HG02759 (cell line): ENCODE measurements at regions not wholly inside any gene's neighbourhood (a gene's known extent, or its start where the extent isn't known, plus 50 kb on each side); places are given as distances from the start of the nearest gene placed in this dataset.
"Not testable (repeated sequence)": the region's sequence is repeated elsewhere in the genome, so short reads cannot be mapped to it uniquely, and the experiment has no call there.

Experiments
- ATAC-seq: cut with Tn5 transposase; IDR thresholded peaks from one replicate; pipeline ENCODE4 v1.9.1; 2021; ENCODE audit warnings: mild to moderate bottlenecking, moderate library complexity; ENCODE audit not compliant: unreplicated experiment

DNA sequence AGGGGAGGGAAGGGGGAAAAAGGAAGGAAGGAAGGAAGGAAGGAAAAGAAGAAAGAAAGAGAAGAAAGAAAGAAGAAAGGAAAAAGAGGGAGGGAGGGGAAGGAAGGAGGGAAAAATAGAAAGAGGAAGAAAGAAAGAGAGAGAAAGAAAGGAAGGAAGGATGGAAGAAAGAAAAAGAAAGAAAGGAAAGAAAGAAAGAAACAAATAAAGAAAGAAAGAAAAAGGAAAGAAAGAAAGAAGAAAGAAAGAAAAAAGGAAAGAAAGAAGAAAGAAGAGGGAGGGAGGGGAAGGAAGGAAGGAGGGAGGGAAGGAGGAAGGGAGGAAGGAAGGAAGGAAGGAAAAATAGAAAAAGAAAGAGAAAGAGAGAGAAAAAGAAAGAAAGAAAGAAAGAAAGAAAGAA is 315.8 kb upstream of the PIK3C3 start:
- no peak for ATAC-seq

DNA sequence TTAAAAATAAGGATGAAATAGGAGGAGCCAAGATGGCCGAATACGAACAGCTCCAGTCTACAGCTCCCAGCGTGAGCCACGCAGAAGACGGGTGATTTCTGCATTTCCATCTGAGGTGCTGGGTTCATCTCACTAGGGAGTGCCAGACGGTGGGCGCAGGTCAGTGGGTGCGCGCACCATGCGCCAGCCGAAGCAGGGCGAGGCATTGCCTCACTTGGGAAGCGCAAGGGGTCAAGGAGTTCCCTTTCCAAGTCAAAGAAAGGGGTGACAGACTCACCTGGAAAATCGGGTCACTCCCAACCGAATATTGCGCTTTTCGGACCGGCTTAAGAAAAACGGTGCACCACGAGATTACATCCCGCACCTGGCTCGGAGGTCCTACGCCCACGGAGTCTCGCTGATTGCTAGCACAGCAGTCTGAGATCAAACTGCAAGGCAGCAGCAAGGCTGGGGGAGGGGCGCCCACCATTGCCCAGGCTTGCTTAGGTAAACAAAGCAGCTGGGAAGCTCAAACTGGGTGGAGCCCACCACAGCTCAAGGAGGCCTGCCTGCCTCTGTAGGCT is 323.2 kb upstream of the PIK3C3 start:
- not testable (repeated sequence) for ATAC-seq

DNA sequence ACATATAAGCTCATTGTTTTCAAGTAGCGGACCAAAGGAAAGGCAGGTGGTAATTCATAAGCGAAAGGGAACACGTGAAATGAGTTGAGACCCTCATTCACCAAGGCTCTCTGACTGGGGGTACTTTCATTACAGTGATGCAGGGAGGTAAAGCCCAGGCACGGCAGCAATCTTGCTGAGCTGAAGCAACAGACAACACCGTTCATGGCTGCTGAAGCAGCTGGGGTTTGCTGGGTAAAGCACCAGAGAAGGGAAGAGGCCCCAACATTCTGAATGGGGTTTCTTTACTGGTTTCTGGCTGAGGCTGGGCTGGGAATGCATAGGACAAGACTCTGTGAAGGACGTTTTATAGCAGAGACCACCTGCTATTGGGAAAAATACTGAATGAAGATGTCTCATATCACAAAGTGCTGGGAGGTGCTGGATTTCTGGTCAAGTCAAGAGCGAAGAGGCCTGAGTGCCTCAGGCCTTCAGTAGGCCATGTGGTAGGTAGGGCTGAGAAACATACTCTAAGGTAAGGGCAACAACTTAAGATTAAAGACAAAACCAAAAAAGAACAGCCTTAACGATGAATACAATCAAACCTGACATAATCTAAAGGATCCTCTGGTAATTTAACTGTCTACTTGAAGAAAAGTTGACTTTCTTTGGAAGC is 324.7 kb upstream of the PIK3C3 start:
- no peak for ATAC-seq

DNA sequence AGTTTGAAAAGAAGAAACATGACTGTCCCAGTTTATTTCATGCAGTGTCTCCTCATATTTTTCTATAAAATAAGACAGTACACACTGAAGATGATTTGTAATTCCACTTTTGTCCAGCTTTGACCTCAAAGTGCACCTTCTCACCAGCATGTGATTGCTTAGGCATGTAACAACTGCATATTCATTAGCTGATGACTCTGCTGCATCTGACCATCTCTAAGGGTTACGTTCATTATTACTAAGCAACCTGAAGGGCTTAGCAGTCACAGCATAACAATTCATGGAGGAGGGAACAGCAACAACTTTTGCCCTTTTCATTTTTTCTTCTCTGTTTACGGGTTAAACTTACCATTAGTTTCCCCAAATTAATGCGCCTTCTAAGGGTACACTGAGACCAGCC is 330.6 kb upstream of the PIK3C3 start:
- no peak for ATAC-seq

DNA sequence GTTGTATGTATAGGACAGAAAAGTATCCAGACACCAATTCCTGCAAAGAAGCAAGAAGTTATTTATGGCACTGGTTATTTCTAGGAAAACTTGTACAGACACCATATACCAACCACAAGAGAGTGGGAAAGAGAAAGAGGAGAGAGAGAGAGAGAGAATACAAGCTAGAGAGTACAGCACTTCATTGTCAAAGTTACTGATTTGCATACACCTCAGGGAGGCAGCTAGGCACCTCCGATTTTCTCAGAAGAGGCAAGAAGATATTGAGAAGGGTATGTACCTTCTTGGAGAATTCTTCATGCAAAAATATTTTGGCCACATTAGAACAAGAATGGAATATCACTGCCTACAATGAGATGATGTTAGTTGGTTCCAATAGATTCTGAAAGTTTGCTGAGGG is 333.9 kb upstream of the PIK3C3 start:
- no peak for ATAC-seq

DNA sequence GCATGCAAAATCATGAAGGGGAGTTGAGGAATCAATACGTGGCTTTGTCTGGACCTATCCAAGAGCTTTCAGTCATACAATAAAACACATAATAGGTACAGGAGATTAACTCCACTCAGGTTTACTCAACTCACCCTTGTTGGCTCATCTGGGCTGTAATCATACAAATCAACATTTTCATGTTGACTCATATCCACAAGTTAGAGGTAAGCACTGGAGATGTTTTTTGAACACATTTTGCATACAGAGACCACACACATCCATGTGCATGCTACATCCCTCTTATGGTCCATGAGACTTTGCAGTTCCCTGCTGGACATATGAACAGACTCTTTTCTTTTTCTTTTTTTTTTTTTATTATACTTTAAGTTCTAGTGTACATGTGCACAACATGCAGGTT is 336.9 kb upstream of the PIK3C3 start:
- no peak for ATAC-seq

DNA sequence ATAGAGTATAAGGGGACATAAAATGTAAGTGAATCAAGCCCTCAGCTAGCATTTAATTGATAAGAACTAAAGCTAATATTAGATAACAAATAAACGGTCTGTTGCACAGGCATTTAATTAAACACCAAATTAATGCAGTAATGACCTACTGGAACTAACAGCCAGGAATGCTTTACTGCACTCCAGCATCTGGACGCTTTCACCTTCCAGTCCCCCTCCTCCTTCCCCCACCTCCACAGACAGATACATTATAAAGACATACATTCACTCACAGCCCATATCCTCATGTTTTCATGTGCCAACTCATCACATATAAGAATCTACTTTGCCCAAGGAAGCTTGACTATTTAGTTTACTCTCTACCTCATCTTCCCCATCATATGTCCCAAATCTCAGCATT is 337.4 kb upstream of the PIK3C3 start:
- no peak for ATAC-seq

DNA sequence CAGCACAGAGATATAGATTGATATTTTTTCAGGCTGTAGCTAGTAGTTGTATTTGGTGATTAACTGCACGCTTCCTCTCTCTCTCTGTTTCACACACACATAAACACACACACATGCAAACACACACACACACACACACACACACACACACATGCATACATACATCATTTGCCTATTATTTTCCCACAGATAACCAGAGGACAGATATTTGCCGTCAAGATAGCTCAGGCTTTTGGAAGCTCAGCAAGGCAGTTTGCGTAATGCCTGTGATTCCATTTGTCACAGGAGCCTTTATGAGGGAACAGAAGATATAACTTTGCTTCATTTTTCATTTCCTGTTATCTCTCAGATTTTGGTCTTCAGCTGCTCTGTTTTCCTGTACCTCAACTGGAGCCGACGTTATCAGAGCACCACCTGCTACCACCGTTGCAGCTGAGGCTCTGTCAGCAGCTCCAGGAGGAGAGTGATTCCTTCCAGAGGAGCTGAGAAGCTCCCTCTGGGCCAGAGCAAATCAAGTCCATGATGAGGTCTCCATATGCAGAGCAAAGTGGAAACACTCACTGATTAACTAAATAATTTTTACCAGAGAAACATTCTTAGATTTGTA is 341.9 kb upstream of the PIK3C3 start:
- no peak for ATAC-seq

DNA sequence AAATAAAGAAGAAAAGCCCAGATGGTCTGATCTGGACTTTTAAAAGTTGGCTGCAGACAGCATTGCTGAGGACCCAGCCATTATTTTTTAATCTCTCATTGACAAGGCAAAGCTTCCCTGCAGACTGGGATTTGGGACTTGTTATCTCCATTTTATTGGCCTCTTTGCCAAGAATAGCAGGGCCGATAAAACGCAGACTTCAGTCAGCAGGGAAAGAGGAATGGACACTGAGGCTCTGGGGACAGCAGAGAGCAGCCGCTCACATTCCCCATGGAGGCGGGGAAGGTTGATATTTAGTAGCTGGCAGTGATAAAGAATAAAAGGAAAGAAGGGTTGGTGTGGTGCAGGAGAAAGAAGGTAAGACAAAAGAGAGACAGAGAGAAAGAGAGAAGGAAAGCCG is 350.1 kb upstream of the PIK3C3 start:
- no peak for ATAC-seq

DNA sequence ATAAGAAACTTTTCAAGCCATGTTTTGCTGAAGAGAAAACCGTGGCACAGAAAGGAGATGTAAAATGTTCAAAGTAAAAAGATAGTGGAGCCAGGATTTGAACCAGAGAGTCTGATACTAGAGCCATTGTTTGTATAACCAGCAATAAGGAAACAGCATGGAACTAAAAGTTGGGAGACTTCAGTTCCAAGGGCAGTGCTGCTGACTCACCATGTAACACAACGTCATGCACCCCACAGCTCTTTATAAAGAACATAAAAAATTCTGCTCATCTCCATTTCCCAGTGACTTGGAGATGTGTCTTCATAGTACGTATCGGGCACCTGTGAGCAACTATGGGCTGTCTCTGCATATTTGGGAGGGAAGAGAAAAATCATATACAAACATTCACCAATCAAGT is 353.0 kb upstream of the PIK3C3 start:
- ATAC-seq: no peak

DNA sequence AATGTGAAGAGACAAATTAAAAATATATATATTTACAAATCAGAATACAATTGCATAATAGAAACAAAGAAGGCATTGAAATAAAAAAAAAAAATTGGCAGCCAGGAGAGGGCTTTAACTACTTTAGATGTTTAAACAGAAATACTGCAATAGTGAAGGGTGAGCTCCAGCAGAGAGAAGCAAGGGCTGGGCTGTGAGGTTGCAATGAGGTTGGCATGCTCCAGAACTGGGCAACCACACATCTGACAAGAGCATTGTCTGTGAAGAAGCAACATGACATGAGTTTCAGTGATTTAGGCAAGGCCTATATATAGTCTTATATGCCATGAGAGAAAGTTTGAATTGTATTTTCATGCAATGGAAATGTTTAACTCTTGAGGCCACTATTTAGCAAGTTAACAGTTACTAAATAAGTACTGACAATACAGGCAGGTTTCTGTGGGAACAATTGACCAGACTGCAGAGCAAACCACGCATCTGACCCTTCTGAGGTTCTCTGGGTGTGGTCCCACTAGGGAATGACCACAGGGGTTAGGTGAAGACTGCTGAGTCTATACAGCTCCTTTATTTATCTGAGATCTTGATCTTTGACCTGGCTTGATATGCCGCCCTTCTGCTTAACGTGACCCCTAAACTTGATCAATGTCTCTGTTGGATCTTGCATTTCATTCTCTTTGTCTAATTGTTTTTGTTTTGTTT is 354.2 kb upstream of the PIK3C3 start:
- ATAC-seq: no peak

DNA sequence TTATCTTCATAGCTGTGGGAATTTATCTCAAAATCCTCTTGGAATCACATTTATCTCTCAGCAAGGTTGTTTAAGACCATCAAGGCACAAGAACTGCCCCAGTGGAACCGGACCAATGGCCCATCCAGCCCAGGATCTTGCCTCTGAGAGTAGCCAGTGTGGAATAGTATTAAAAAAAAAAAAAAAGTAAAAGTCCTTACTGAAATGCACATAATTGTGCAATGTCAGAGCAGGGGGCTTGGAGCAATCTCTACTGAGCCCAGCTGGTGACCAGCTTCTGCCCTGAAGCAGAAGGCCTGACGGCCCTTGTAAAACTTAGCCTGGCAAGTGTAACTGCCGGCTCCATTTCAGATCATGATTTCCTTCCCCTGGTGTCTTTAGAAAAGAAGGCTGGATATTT is 355.6 kb upstream of the PIK3C3 start:
- ATAC-seq: no peak

DNA sequence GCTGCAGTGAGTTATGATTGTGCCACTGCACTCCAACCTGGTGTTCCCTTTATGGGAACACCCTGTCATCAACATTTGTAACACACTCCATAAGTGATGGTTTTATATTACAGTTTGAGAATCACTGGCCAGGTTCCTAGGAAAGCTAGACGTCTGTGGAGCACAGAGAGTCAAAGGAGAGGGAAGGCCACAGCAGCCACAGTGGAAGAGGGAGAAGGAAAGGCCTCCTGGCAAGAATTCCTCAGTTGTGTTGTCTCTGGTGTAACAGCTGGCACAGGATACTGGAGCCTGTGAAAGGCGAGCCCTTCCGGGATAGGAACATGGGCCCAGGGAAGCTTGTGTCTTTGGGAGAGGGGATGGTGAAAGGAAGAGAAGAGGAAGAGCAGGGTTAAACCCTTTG is 360.5 kb upstream of the PIK3C3 start:
- ATAC-seq: no peak

DNA sequence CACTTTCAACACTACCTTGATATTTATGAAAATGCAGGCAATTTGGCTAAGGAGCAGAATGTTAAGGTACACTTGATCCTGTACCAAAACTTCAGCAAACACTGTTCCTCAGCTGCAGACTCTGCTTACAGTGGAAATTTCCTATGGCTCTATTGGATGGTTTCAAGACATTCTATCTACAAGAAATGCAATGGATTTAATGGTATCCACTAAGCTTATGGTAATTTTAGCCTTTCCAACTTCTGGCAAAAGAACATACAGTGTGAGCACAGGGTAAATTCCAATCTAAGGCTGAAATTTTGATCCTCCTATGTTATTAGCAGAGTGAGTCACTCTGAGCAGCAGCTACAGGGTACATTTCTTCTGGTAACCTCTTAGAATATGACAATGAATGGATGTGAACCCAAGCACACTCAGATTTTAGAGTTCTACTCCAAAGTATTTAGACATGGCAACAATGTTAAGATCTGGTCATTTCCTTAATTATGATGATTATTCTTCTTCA is 361.8 kb upstream of the PIK3C3 start:
- ATAC-seq: no peak

DNA sequence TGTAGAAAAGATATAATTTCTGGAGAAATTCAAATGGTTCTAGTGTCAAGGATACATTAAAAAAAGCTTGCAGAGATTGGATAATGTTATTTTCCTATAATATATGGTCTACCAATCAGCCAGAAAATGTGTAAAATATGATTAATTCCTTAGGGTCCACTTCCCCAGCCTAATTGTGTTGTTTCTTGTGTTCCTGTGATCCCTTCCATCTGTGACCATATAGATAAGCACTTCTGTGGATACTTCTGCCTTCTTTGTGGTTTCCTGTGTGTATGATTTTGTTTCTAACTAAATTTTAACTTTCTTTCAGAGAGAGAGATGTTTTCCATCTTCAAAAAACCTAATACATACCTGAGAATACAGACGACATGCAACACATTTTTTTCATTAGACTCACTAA is 367.1 kb upstream of the PIK3C3 start:
- ATAC-seq: no peak

DNA sequence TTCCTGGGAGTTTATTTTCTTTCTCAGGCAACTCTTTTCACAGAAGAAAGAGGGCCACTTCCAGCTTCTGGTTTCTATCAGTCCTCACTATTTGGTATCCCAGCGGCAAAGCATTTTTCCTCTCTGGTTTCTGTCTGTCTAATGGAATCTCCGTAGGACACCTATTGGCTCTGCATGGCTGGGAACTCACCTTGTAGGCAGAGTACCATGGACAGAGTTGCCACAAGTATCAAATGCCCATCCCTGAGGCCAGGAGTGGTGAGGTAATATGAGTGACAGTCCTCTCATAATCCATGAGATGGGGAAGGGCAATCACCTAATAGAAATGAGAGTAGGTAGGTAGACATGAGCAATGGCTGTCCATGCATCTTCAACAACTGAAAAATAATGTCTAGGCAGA is 369.5 kb upstream of the PIK3C3 start:
- ATAC-seq: no peak

DNA sequence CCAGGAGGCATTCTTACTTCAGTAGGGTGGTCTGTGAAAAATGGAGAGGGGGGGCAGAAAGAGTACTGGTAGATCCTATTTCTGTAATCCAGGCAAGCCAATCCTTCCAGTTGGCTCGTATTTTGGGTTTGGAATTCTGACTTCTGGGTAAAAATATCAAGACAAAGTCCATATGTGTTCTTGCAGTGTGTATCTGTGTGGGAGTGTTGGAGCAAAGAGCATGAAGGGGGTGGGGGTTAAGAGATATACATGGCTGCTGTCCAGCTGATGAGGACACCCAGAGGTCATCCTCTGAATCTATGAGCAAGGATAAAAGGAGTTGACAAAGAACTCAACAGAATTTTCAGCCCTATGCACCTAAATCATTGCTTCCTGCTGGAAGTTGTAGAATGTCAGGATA is 375.8 kb upstream of the PIK3C3 start:
- ATAC-seq: no peak

DNA sequence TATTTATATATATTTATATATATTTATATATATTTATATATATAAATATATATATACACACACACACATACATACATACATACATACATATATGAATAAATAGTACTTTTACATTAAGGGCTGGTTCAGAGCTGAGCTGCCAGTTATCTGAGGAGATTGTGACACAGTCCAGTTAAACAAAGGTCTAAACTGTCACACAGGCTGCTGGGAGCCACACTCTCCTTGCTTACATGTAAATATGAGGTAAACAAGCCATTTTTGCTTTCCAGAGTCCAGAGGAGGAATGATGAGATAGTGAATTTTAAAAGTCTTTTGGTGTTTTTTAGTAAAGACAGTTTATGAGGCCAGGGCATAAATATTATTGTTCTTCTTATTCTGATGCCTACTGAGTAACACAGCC is 377.5 kb upstream of the PIK3C3 start:
- ATAC-seq: no peak

DNA sequence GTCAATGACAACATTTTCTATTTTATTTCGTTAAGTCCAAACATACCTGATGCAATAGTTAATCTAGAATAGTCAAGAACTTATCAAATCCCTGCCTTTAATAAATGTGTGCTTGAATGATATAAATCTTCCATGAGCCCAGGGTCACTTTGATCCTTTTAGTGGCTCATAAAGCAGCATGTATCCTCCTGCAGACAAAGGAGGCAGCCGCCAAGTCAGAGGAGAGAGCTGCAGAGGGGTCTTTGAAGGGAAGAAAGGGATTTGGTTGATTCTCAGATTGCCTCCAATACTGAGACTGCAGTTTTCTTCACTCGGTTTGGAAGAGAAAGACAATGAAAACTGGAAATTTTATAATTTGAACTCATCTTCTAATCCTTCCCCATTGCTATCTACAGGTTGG is 378.4 kb upstream of the PIK3C3 start:
- ATAC-seq: no peak

DNA sequence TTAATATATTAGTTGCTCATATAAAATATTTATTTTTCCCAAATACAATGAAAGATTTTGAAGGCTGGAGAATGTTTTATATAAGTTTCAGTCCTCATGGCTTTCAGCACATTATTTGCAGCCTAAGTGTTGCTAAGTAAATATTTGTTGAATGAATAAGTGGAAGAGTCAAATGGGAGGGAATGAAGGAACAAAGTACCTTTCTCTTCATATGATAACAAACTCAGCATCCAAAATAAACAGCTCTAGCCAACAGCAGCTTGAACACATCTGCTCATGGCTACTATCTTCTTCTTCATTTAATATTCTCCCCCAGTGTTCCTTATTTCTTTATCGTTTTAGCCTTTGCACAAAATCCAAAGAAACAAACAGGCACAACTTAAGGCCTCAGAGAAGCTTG is 385.2 kb upstream of the PIK3C3 start:
- ATAC-seq: no peak

DNA sequence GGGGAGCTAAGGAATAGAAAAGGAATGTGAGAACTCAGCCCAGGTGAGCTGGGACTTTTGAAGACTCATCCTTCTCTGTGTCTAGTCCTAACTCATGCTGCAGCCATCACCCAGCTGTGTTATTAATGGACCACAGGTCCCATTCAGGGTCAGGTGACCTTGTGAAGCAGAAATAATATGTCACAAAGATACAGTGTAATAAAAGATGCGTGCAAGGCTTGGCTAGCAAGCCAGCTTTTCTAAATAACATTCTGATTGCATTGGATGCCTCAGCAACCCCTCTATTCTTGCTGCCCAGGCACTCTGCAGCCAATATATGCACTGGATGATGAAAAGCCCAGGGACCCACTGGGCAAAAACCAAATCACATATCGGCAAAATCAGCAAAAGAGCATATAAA is 393.1 kb upstream of the PIK3C3 start:
- ATAC-seq: no peak

DNA sequence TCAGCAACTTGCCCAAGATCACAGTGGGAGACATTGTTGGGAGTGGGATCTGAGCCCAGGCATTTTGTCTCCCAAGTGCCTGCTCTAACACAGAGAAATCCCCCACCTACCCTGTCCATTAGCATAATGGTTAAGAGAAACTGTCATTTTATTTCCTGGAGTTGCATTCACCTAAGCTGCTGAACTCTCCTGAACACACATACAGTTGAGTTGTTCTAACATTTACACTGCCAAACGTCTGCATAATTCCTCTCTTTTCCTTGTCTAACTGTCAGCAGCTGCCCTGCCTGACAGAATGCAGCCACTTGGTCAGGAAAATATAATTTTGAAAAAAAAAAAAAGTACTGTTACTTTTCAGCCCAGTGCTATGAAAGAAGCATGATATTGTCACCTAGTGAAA is 396.3 kb upstream of the PIK3C3 start:
- no peak for ATAC-seq
